ENCODE measurements at regions not wholly inside any gene's neighbourhood (a gene's known extent, or its start where the extent isn't known, plus 50 kb on each side); places are given as distances from the start of the nearest gene placed in this dataset.

GRCh38 chr1:5713101-5714010, 278.9 kb downstream of the NPHP4 start:
- Histone ChIP-seq H3K4me1 (replicated peaks) (no peaks in the 10 kb centered on the region), H3K27ac (no peak overlapping the region), H3K4me3 (no peak overlapping the region), H3K36me3 (no peaks in the 10 kb centered on the region), H3K27me3 (replicated peaks) (no peaks in the 10 kb centered on the region), H3K9me3 (replicated peaks) (no peaks in the 10 kb centered on the region)
- no peak for DNase-seq (ENCODE audit: low read depth in 1 of 2, low spot score in 2 of 2)

DNA sequence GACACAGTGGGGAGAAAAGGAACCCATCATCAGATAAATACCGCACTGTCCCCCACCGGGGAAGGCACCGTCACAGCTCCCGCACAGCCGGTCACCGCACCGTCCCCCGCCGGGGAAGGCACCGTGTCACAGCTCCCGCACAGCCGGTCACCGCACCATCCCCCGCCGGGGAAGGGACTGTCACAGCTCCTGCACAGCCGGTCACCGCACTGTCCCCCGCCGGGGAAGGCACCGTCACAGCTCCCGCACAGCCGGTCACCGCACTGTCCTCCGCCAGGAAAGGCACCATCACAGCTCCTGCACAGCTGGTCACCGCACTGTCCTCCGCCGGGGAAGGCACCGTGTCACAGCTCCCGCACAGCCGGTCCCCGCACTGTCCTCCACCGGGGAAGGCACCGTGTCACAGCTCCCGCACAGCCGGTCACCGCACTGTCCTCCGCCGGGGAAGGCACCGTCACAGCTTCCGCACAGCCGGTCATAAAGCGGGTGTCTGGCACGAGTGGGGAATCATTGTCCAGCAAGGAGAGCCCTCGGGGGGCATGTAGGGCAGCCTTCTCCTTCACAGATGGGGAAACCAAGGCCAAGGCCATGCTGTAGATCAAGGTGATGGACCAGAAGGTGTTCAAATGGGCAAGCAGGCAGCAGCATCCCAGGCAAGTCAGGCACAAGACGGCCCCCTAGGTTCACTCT, 280.1 kb downstream of the NPHP4 start:
- no peak for DNase-seq (ENCODE audit: low read depth in 1 of 2, low spot score in 2 of 2)
- H3K27me3 ChIP-seq (replicated peaks), result no peaks in the 10 kb centered on the region
- H3K4me3 ChIP-seq, result no peak overlapping the region
- no peak overlapping the region for H3K27ac ChIP-seq
- H3K4me1 ChIP-seq (replicated peaks), result no peaks in the 10 kb centered on the region
- H3K36me3 ChIP-seq, result no peaks in the 10 kb centered on the region
- no peaks in the 10 kb centered on the region for H3K9me3 ChIP-seq (replicated peaks)

GRCh38 chr1:5711079-5711478, 281.1 kb downstream of the NPHP4 start:
- Histone ChIP-seq H3K9me3 (replicated peaks) (no peaks in the 10 kb centered on the region), H3K4me1 (replicated peaks) (no peaks in the 10 kb centered on the region), H3K36me3 (no peaks in the 10 kb centered on the region), H3K27me3 (replicated peaks) (no peaks in the 10 kb centered on the region), H3K4me3 (no peak overlapping the region), H3K27ac (no peak overlapping the region)
- no peak for DNase-seq (ENCODE audit: low read depth in 1 of 2, low spot score in 2 of 2)

DNA sequence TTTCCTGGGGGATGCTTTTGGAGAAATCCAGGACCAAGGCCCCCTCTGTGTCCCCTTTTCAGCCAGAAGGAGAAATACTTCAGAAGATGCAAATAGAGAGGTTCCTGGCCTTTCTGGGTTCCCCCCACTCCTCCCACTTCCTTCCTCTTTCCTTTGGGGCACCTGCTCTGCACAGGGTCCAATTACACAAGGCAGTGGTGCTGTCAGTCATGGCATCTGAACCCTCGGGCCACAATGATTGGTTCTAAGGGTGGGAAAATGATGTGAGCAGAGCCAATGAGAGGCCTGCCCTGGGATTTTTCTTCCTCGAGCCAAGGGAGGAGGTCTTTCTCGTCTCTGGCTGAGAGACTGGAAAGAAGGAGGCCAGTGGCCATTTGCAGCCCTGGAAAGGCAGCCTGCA, 282.2 kb downstream of the NPHP4 start:
- Histone ChIP-seq H3K4me3 (no peak overlapping the region), H3K36me3 (no peaks in the 10 kb centered on the region), H3K4me1 (replicated peaks) (no peaks in the 10 kb centered on the region), H3K9me3 (replicated peaks) (no peaks in the 10 kb centered on the region), H3K27me3 (replicated peaks) (no peaks in the 10 kb centered on the region), H3K27ac (no peak overlapping the region)
- DNase-seq (ENCODE audit: low read depth in 1 of 2, low spot score in 2 of 2), result no peak

- H3K36me3 ChIP-seq, result no peaks in the 10 kb centered on the region
- no peak overlapping the region for H3K27ac ChIP-seq
- H3K27me3 ChIP-seq (replicated peaks), result no peaks in the 10 kb centered on the region
- DNase-seq (ENCODE audit: low read depth in 1 of 2, low spot score in 2 of 2), result no peak
- H3K4me3 ChIP-seq, result no peak overlapping the region
- no peaks in the 10 kb centered on the region for H3K9me3 ChIP-seq (replicated peaks)
- H3K4me1 ChIP-seq (replicated peaks), result no peaks in the 10 kb centered on the region
Observed at GRCh38 chr1:5709461-5709975, 282.7 kb downstream of the NPHP4 start.

- Histone ChIP-seq H3K9me3 (replicated peaks) (no peaks in the 10 kb centered on the region), H3K4me1 (replicated peaks) (no peaks in the 10 kb centered on the region)
- DNase-seq (ENCODE audit: low read depth in 1 of 2, low spot score in 2 of 2), result no peak
Observed at GRCh38 chr1:5708346-5709245, 283.6 kb downstream of the NPHP4 start.

DNA sequence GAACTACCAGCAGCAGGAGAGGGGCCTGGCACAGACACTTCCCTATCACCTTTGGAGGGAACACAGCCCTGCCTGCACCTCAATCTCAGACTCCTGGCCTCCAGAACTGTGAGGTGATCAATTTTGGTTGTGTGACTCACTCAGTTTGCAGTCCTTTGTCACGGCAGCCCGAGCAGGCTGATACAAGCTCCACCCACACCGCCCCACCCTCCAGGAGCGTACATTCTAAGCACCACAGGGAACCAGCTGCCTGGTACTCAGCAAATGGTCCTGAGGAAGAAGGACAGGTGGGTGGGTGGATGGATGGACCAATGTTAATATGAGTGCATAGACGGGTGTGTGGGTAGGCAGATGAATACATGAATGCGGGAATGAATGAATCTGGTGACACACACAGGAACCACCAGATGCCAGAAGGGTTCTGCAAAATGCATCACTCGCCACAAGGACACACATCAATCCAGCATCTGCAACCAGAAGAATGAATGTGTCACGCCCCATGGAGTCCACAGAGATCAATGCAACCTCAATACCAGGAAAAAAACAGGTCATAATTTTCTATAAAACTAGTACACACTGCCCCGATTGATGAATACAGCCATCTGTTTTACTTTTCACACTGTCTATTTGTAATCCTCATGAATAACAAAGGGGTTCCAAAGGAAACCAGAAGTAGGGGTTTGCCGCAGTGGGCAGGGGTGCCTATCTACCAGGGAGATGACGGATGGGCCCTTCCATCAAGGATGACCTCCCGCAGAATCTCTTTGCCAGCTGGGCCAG, 284.5 kb downstream of the NPHP4 start:
- Histone ChIP-seq H3K4me1 (replicated peaks) (no peaks in the 10 kb centered on the region), H3K27ac (no peak overlapping the region), H3K27me3 (replicated peaks) (no peaks in the 10 kb centered on the region), H3K4me3 (no peak overlapping the region), H3K9me3 (replicated peaks) (no peaks in the 10 kb centered on the region), H3K36me3 (no peaks in the 10 kb centered on the region)
- DNase-seq (ENCODE audit: low read depth in 1 of 2, low spot score in 2 of 2), result no peak

More at GRCh38 chr1:5708346-5709245, 283.6 kb downstream of the NPHP4 start:
- Histone ChIP-seq H3K4me3 (no peak overlapping the region), H3K27ac (no peak overlapping the region), H3K36me3 (no peaks in the 10 kb centered on the region), H3K27me3 (replicated peaks) (no peaks in the 10 kb centered on the region)

GRCh38 chr1:5706239-5706638, 286.0 kb downstream of the NPHP4 start:
- Histone ChIP-seq H3K36me3 (no peaks in the 10 kb centered on the region), H3K4me1 (replicated peaks) (no peaks in the 10 kb centered on the region), H3K27ac (no peak overlapping the region), H3K27me3 (replicated peaks) (no peaks in the 10 kb centered on the region), H3K9me3 (replicated peaks) (no peaks in the 10 kb centered on the region), H3K4me3 (no peak overlapping the region)
- DNase-seq (ENCODE audit: low read depth in 1 of 2, low spot score in 2 of 2), result no peak

DNA sequence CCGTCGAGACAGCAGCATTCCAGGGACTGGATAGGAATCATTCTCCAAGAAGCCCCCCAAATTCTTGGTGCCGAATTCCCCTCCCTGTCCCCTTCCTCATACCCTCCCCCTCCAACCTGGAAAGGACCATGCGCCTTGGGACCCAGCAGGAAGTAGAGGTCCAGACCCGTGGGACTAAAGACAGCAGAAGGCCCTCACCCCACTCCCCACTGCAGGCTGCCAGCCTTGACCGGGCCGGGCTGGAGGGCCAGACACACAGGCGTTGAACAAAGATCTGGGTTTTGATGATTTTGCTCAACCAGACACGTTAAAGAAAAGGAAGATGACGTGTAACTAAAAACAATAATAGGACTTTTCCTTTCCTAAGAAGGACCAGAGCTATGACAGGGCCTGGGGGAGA, 286.5 kb downstream of the NPHP4 start:
- no peaks in the 10 kb centered on the region for H3K9me3 ChIP-seq (replicated peaks)

DNA sequence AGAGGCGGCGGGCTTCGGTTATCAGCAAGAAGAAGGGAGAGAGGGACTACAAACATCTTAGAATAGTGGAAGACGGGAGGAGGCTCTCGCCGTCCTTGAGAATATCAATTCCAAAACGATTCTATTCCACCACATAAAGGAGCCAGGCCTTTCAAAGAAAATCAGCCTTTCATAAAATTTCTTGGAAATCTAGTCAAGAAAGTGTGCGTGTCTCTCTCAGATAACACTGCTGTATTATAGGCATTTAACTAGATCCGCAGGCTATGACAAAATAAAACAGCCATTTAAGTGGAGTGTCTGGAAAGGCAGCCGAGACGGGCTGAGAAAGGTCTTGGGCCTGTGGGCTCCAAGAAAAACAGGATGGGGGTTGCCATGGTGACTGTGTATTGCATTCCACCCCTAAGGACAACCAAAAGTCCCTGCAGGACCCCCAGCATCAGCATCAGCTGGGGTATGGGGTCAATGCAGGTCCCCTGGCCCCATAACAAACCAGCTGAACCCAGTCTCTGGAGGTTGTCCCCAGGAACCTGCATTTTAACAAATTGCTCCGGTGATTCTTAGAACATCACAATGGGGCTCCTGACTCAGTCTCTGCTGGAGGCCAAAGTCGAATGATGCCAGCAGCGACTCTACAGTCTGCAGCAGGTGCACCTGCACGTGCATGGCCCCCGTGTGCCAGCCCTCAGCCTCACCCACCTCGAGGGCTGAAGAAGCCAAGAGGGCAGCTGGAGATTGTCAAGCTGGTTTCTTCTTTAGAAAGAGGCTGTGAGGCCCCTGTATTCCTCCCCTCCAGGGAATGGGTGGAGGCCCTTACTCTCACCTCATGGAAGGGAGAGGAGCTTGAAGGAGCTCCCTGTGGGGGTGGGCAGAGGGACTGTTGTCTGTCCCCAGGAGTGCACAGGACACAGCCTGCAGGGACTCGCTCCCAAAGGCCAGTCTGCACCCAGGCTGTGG, 287.4 kb downstream of the NPHP4 start:
- H3K27me3 ChIP-seq (replicated peaks), result no peaks in the 10 kb centered on the region
- H3K36me3 ChIP-seq, result no peaks in the 10 kb centered on the region
- H3K27ac ChIP-seq, result no peak overlapping the region
- DNase-seq (ENCODE audit: low read depth in 1 of 2, low spot score in 2 of 2), result no peak
- no peak overlapping the region for H3K4me3 ChIP-seq
- no peaks in the 10 kb centered on the region for H3K9me3 ChIP-seq (replicated peaks)
- H3K4me1 ChIP-seq (replicated peaks), result no peaks in the 10 kb centered on the region

More for the DNA sequence above, 286.5 kb downstream of the NPHP4 start:
- Histone ChIP-seq H3K36me3 (no peaks in the 10 kb centered on the region), H3K27me3 (replicated peaks) (no peaks in the 10 kb centered on the region), H3K27ac (no peak overlapping the region), H3K4me1 (replicated peaks) (no peaks in the 10 kb centered on the region), H3K4me3 (no peak overlapping the region)
- DNase-seq (ENCODE audit: low read depth in 1 of 2, low spot score in 2 of 2), result no peak

- no peak for DNase-seq (ENCODE audit: low read depth in 1 of 2, low spot score in 2 of 2)
- H3K9me3 ChIP-seq (replicated peaks), result no peaks in the 10 kb centered on the region
- no peak overlapping the region for H3K4me3 ChIP-seq
- H3K27me3 ChIP-seq (replicated peaks), result no peaks in the 10 kb centered on the region
- H3K27ac ChIP-seq, result no peak overlapping the region
- H3K36me3 ChIP-seq, result no peaks in the 10 kb centered on the region
- H3K4me1 ChIP-seq (replicated peaks), result no peaks in the 10 kb centered on the region
Observed at GRCh38 chr1:5701642-5702041, 290.6 kb downstream of the NPHP4 start.

GRCh38 chr1:5693568-5693967, 298.7 kb downstream of the NPHP4 start:
- Histone ChIP-seq H3K27ac (no peak overlapping the region), H3K9me3 (replicated peaks) (no peaks in the 10 kb centered on the region), H3K4me1 (replicated peaks) (no peaks in the 10 kb centered on the region), H3K4me3 (no peak overlapping the region), H3K36me3 (no peaks in the 10 kb centered on the region), H3K27me3 (replicated peaks) (no peaks in the 10 kb centered on the region)
- no peak for DNase-seq (ENCODE audit: low read depth in 1 of 2, low spot score in 2 of 2)
